Muscle layer of colon (tissue), 2 donors: ENCODE measurements at regions not wholly inside any gene's neighbourhood (a gene's known extent, or its start where the extent isn't known, plus 50 kb on each side); places are given as distances from the start of the nearest gene placed in this dataset.

Experiments used
- H3K27ac ChIP-seq: one replicate; pipeline ENCODE4 v1.7.0; 2013; ENCODE audit warnings: low read depth, mild to moderate bottlenecking, low read length, moderate library complexity
- H3K27me3 ChIP-seq, 2 donors: one replicate each; pipeline ENCODE4 v1.7.0; 2013; ENCODE audit warnings: low read length in 2 of 2, mild to moderate bottlenecking in 2 of 2; ENCODE audit not compliant: insufficient read depth in 2 of 2, control insufficient read depth in 1 of 2
- H3K36me3 ChIP-seq: one replicate; pipeline ENCODE4 v1.7.0; 2013; ENCODE audit warnings: mild to moderate bottlenecking, low read length; ENCODE audit not compliant: insufficient read depth
- H3K4me1 ChIP-seq: one replicate; pipeline ENCODE4 v1.7.0; 2013; ENCODE audit warnings: mild to moderate bottlenecking, low read length; ENCODE audit not compliant: insufficient read depth
- H3K4me3 ChIP-seq, 2 donors: one replicate each; pipeline ENCODE4 v1.7.0; 2013; ENCODE audit warnings: low read length in 2 of 2, low read depth in 1 of 2, mild to moderate bottlenecking in 1 of 2, moderate library complexity in 1 of 2
- H3K9ac ChIP-seq: one replicate; pipeline ENCODE4 v1.7.0; 2013; ENCODE audit warnings: low read length
- H3K9me3 ChIP-seq: one replicate; pipeline ENCODE4 v1.7.0; 2013; ENCODE audit warnings: mild to moderate bottlenecking, low read length
- donor health status: abdominal sarcoma.
- donor health status: Adenocarcinoma of cecum.

DNA sequence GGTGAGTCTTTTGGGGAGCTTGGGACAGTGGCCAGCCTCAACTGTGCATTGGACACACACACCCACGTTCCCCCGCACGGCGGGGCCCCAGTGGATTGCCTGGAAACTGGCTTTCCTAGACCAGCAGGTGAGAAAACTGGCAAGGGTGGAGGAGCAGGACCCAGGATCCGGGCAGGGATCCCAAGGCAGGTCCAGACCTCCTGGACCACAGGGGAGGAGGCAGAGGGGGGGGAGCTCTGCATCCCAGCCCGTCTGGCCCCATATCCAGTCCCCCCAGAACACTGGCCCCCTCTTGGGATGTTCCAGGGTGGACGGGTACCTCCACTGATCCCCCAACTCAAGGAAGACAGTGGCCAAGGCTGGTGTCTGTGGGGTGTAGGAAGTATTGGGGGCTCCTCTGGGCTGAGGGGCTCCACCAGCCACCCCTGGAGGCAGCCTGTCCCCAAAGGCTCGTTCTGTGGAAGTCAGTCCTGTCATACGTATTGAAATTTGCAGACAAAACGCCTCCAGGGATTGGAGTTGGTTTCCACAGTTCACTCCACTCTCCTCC, 89.3 kb upstream of the LINC01488 start:
- H3K4me1 ChIP-seq, result no peaks in the 10 kb centered on the region
- H3K9me3 ChIP-seq, result peaks cover 9% of the 10 kb centered on the region
- no peak overlapping the region for H3K4me3 ChIP-seq
- no peak overlapping the region for H3K27ac ChIP-seq
- H3K36me3 ChIP-seq, result no peaks in the 10 kb centered on the region
- no peaks in the 10 kb centered on the region for H3K27me3 ChIP-seq
- H3K9ac ChIP-seq, result no peak overlapping the region

- Histone ChIP-seq H3K9me3 (peaks cover 2% of the 10 kb centered on the region), H3K4me3 (no peak overlapping the region), H3K36me3 (no peaks in the 10 kb centered on the region), H3K4me1 (no peaks in the 10 kb centered on the region), H3K9ac (no peak overlapping the region), H3K27ac (no peak overlapping the region), H3K27me3 (no peaks in the 10 kb centered on the region)
These were observed 88.2 kb upstream of the LINC01488 start for GRCh38 chr11:69393178-69393832.

DNA sequence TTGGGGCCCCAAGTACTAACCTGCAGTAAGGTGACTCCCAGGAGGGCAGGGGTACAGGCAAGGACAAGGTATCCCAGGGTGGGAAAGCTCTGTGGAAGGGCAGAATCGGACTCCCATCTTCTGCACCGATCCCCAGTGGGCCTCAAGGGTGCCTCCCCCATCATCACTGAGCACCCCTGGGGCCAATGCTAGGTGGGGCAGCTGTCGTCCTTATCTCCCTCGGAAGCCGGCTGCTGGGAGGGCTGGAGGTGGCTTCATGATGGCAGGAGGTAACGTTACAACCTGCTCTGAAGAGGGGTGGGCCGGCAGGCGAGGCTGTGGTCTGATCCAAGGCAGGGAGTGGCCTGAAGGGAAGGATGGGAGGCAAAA, 87.6 kb upstream of the LINC01488 start:
- no peak overlapping the region for H3K4me3 ChIP-seq
- H3K36me3 ChIP-seq, result no peaks in the 10 kb centered on the region
- H3K27ac ChIP-seq, result no peak overlapping the region
- no peak overlapping the region for H3K9ac ChIP-seq
- H3K27me3 ChIP-seq, result no peaks in the 10 kb centered on the region
- H3K4me1 ChIP-seq, result no peaks in the 10 kb centered on the region
- no peaks in the 10 kb centered on the region for H3K9me3 ChIP-seq

DNA sequence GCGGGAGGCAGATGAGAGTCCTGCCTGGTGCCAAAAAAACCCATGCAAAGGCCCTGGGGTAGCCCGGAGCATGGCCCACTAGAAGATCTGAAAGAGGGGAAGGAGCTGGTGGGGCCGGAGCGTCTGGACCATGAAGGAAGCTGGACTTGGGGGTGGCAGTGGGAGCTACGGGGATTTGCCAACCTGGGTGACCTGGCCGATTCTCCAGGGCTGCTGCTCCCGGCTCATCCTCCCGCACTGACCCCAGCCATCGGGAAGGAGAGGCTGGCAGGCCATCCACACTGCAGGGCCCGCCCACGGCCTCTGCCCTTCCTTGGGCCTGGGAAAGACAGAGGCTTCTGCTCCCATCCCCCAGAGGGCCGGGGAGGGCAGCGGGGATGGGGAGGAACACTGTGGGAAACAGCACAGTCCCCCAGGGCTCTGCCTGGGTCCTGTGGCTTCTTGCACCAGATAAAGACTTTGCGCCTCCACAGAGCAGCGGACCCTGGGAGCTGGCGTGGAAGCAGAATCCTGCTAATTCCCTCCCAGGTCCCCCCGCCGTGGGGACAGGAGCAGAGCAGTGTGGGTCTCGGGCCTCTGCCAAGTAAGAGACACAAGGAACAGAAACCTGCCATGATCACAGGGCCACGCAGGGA, 87.1 kb upstream of the LINC01488 start:
- Histone ChIP-seq H3K4me1 (no peaks in the 10 kb centered on the region), H3K9ac (no peak overlapping the region), H3K4me3 (no peak overlapping the region), H3K9me3 (no peaks in the 10 kb centered on the region), H3K27ac (no peak overlapping the region), H3K27me3 (no peaks in the 10 kb centered on the region), H3K36me3 (no peaks in the 10 kb centered on the region)

DNA sequence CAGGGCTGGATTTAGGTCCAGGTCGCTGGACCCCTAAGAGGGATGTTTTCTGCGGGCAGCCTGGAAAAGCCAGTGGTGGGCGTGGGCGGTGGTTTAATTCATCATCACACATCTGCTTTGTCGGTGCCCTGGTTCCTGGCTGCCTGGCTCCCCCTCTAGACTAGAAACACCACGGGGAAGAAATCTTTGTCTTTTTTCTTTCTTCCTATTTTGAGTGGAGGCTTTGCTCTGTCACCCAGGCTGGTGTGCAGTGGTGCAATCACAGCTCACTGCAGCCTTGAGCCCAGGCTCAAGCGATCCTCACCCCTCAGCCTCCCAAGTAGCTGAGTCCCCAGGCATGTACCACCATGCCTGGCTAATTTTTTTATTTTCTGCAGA, 86.6 kb upstream of the LINC01488 start:
- no peak overlapping the region for H3K4me3 ChIP-seq
- H3K4me1 ChIP-seq, result no peaks in the 10 kb centered on the region
- H3K36me3 ChIP-seq, result no peaks in the 10 kb centered on the region
- H3K27ac ChIP-seq, result no peak overlapping the region
- H3K27me3 ChIP-seq, result no peaks in the 10 kb centered on the region
- H3K9ac ChIP-seq, result no peak overlapping the region
- H3K9me3 ChIP-seq, result no peaks in the 10 kb centered on the region

DNA sequence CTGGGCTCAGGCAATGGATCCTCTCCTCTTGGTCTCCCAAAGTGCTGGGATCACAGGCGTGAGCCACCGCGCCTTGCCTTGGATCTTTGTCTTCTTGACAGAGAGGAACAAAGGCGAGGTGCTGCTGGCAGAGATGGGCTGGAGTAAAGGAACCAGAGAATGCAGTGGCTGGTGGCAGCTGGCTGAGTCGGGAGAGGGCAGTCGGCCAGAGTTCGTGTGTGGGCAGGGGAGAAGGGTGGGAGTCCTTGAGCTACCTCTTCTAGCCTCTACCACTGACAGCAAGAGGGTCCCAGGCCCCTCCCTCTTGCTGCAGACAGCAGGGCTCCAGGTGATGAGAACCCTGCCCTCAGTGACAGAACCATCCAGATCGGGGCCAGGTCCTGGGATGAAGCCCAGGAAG, 86.2 kb upstream of the LINC01488 start:
- H3K9ac ChIP-seq, result no peak overlapping the region
- H3K4me3 ChIP-seq, result no peak overlapping the region
- H3K27ac ChIP-seq, result no peak overlapping the region
- no peaks in the 10 kb centered on the region for H3K9me3 ChIP-seq
- H3K27me3 ChIP-seq, result no peaks in the 10 kb centered on the region
- H3K36me3 ChIP-seq, result no peaks in the 10 kb centered on the region
- H3K4me1 ChIP-seq, result no peaks in the 10 kb centered on the region

DNA sequence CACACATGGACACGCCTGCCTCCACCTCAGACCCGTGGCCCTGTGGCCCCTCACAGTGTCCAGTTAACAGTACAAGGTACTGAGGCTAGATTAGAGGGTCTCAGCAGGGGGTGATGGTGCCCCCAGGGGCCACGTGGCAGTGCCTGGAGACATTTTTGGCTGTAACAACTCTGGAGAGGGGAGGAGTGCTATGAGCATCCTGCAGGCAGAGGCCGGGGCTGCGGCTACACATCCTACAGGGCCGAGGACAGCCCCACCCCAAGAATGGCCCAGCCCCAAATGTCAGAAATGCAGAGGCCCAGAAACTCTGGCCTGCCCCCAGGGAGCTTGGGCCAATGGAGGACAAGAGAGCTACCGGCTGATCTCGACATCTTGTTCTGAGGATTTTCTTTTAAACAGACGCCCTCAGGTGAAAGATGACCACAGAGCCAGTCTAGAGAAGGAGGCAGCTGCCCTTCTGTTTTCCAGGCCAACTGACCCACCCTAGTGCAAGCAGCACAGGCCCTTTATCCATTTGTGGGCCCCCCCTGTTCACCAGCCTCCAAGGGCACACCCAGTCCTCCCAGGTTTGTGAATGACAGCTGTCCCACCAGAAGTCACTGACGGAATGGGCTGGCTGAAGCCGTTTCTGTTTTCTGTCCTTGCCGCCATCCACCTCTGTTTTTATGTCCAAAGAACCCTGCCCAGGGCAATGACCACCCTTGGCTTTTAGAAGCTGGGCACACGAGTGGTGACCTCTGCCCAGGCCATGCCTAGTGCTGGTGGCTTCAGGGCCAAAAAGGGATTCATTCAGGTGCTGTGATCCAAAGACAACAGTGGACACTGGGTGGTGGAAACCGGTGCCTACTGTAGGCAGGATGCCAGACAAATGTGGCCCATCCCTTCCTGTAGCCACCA, 85.2 kb upstream of the LINC01488 start:
- no peak overlapping the region for H3K27ac ChIP-seq
- H3K9ac ChIP-seq, result no peak overlapping the region

DNA sequence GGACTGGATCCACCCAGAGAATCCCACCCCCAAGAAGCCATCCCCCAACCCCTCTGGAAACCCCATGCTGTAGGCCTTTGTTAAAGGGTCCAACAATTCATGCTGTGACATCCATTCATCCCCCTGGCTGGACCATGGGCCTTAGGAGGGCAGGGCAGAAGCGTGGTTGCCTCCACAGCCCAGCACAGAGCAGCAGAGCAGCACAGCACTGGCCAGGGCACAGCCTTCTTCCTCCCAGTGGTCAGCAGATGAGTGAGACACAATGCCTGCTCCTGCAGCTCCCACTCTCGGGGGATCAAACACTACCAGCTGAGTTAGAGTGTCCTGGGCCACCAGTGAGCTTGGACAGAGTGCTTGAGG, 84.5 kb upstream of the LINC01488 start:
- Histone ChIP-seq H3K27me3 (no peaks in the 10 kb centered on the region), H3K4me1 (no peaks in the 10 kb centered on the region), H3K36me3 (no peaks in the 10 kb centered on the region), H3K9ac (no peak overlapping the region), H3K4me3 (no peak overlapping the region), H3K9me3 (no peaks in the 10 kb centered on the region), H3K27ac (no peak overlapping the region)

More for the DNA sequence above, 85.2 kb upstream of the LINC01488 start:
- H3K9me3 ChIP-seq, result no peaks in the 10 kb centered on the region
- no peak overlapping the region for H3K4me3 ChIP-seq
- H3K4me1 ChIP-seq, result no peaks in the 10 kb centered on the region
- no peaks in the 10 kb centered on the region for H3K27me3 ChIP-seq
- no peaks in the 10 kb centered on the region for H3K36me3 ChIP-seq

DNA sequence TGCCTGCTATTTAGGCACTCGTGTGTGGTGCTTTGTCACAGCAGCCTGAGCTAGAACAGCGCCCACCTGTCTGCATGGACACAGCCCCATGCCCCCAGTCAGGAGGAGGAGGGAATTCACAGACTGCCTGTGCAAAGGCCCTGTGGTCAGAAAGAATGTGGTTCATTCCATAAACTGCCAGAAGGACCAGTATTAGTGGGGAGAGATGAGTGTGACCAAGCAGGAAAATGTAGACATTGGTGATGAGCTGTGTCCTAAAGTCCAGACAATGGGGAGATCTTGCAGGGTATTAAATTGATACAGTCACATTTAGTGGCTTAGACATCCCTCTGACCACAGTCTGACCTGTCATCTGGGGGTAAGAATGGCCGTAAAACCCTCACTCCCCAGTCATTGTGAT, 83.7 kb upstream of the LINC01488 start:
- H3K4me3 ChIP-seq, result no peak overlapping the region
- no peaks in the 10 kb centered on the region for H3K9me3 ChIP-seq
- H3K27ac ChIP-seq, result no peak overlapping the region
- H3K9ac ChIP-seq, result no peak overlapping the region
- H3K27me3 ChIP-seq, result no peaks in the 10 kb centered on the region
- no peaks in the 10 kb centered on the region for H3K36me3 ChIP-seq
- no peaks in the 10 kb centered on the region for H3K4me1 ChIP-seq

DNA sequence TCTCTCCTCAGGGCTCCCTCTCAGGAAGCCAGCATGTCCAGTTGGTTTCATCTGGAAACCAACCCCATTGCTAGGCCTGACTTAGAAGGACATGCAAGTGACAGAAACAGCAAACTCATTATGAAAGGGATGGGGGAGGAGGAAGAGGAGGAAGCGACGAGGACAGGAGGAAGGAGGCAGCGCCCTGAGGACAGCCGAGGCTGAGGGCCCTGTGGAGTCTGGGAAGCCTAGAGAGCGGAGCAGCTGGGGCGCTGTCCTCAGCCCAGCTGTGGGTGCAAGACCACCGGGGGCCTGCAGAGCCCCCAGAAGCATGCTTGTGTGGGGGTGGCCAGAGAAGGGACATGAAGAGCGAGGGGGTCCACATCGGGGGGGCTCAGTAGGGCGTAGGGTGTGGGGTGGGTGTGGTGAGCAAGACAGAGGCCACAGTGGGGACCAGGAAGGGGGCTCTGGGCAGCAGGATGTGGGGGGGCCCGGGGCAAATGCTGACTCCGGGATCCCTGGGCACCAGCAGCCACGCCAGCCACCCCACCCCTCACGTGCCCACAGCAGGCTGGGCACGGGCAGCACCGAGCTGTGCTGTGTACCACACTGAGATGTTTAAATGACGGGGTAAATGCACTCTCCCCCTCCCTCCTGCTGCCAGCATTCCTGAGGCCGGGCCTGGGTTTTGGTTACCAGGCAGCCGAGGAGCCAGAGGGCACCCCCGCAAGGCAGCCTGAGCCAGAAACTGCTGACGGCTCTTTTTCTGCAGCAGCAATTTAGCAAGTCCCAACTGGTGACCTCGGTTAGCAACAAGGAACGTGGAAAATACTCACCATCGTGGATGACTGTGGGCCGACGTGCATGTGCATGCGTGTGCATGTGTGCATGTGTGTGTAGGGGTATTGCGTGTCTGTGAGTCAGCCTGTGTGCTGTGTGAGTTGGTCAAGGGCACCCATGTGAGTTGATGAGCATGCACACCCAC, 82.7 kb upstream of the LINC01488 start:
- Histone ChIP-seq H3K4me3 (no peak overlapping the region), H3K9ac (no peak overlapping the region)

DNA sequence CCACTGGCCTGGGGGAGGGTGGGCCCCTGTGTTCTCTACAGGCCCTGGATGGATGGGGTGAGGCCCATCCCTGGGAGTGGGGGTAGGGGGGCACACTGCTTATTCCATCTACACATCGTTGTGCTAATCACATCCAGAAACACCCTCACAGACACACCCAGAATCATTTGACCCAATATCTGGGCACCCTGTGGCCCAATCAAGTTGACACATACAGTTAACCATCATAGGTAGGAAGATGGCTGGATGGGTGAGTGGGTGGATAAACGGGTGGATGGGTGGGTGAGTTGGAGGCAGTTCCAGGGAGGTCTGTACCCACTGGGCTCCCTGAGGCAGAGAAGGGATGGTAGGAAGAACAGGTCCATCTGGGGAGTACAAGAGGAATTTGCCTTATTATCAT, 81.3 kb upstream of the LINC01488 start:
- Histone ChIP-seq H3K27ac (no peak overlapping the region), H3K36me3 (no peaks in the 10 kb centered on the region), H3K4me1 (no peaks in the 10 kb centered on the region), H3K9ac (no peak overlapping the region), H3K4me3 (no peak overlapping the region), H3K27me3 (no peaks in the 10 kb centered on the region), H3K9me3 (no peaks in the 10 kb centered on the region)

More for the DNA sequence above, 82.7 kb upstream of the LINC01488 start:
- Histone ChIP-seq H3K4me1 (no peaks in the 10 kb centered on the region), H3K27ac (no peak overlapping the region), H3K9me3 (no peaks in the 10 kb centered on the region), H3K27me3 (no peaks in the 10 kb centered on the region), H3K36me3 (no peaks in the 10 kb centered on the region)
